ENCODE measurements at regions not wholly inside any gene's neighbourhood (a gene's known extent, or its start where the extent isn't known, plus 50 kb on each side); places are given as distances from the start of the nearest gene placed in this dataset.

DNA sequence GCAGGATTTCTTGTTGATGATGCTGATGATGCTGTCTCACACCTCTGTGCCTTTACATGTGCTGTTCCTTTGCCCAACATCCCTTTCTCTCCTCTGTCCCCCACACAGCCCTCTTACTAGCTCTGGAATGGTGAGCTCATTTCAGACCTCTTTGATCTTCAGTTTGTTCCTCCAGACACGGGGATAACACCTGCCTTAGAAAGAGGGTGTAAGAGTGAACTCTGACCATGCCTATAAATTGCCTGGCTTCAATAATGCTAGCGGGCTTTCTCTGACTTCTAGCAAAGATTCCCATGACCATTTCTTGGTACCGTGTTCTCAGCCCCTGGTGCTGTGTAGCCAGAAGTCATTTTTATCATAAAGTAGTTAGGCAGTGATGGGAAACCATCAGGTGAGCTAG, 55.9 kb upstream of the DRD2 start:
- no peak for DNase-seq (ENCODE audit: low read depth)
- H3K4me3 ChIP-seq (ENCODE audit: low read length) = no peak overlapping the region
- TF ChIP-seq, protein P1, sequence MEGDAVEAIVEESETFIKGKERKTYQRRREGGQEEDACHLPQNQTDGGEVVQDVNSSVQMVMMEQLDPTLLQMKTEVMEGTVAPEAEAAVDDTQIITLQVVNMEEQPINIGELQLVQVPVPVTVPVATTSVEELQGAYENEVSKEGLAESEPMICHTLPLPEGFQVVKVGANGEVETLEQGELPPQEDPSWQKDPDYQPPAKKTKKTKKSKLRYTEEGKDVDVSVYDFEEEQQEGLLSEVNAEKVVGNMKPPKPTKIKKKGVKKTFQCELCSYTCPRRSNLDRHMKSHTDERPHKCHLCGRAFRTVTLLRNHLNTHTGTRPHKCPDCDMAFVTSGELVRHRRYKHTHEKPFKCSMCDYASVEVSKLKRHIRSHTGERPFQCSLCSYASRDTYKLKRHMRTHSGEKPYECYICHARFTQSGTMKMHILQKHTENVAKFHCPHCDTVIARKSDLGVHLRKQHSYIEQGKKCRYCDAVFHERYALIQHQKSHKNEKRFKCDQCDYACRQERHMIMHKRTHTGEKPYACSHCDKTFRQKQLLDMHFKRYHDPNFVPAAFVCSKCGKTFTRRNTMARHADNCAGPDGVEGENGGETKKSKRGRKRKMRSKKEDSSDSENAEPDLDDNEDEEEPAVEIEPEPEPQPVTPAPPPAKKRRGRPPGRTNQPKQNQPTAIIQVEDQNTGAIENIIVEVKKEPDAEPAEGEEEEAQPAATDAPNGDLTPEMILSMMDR (conservative IDR thresholded peaks at IDR 0.05; ENCODE audit: low read depth, low read length) = no peak

DNA sequence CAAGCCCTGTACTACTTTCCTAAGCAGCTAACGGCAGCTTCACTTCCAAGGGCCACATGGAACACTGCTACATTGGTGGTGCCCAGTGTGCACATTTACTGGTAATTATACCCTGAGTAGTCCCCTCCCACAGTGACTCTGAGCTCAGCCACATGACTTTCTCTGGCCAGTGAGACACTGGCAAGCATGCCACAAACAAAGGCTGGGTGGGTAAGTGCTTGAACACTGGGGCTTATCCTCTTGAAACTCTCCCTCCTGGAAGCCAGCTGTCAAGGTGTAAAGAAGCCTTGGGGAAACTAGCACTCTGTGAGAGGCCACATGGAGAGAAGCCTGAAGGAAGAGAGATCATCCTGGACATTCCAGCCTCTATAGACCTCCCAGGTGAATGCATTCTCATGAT, 54.4 kb upstream of the DRD2 start:
- no peak overlapping the region for H3K4me3 ChIP-seq (ENCODE audit: low read length)
- TF ChIP-seq, protein P1 (conservative IDR thresholded peaks at IDR 0.05; ENCODE audit: low read depth, low read length) = no peak
- no peak for DNase-seq (ENCODE audit: low read depth)

DNA sequence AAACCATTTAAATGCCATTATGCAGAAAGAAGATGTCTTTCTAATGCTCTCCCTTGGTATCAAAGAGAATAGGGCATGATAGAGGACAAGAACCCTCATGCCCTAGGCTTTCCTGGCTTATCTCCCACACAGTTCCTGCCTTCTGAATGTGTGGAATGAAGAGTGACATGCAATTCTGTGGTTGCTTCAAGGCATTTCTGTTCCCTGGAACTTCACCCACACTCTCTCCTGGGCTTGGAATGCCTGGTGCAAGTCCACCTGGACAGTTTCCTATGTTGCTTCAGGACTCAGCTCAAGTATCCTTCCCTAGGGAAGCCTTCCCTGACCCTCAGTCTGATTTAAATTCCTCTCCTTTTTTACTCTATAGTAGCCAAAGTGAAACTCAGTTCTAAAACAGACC, 53.8 kb upstream of the DRD2 start:
- no peak overlapping the region for H3K4me3 ChIP-seq (ENCODE audit: low read length)
- TF ChIP-seq, protein P1 (conservative IDR thresholded peaks at IDR 0.05; ENCODE audit: low read depth, low read length) = no peak
- no peak for DNase-seq (ENCODE audit: low read depth)

DNA sequence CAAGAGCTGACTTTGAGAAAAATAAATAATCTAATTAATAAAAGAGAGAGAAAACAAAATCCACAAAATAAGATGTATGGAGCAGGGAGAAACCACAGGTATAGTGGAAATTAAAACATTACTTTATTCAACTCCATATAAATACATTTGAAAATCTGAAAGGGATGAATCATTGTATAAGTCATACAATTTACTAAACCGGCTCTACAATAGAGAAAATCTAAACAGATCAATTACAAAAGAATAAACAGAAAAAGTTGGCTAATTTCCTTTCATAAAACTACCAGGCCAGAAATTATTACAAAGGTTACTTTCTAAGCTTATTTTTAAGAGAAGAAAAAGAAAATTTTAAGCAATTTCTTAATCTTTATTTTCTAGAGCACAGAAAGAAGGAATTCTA, 51.3 kb upstream of the DRD2 start:
- TF ChIP-seq, protein P1 (conservative IDR thresholded peaks at IDR 0.05; ENCODE audit: low read depth, low read length) = no peak
- no peak for DNase-seq (ENCODE audit: low read depth)
- no peak overlapping the region for H3K4me3 ChIP-seq (ENCODE audit: low read length)

All from retinal pigment epithelial cell (primary cell).